DOHH2 (cell line): ENCODE measurements at regions not wholly inside any gene's neighbourhood (a gene's known extent, or its start where the extent isn't known, plus 50 kb on each side); places are given as distances from the start of the nearest gene placed in this dataset.

Source experiments
- H3F3A ChIP-seq: fragments of 200-600 bp; sonication (generic), shearing (Covaris generic); 2 replicates; pipeline ENCODE4 v1.6.0; 2016; ENCODE audit warnings: antibody characterized with exemption, mild to moderate bottlenecking; ENCODE audit not compliant: control insufficient read depth, insufficient read depth
- H3K27ac ChIP-seq: fragments of 200-600 bp; sonication (generic); 2 replicates; pipeline ENCODE4 v1.5.1; 2014; ENCODE audit warnings: low read depth, mild to moderate bottlenecking, low read length, moderate library complexity
- H3K27me3 ChIP-seq: fragments of 200-600 bp; sonication (generic); 2 replicates; pipeline ENCODE4 v1.6.1; 2014; ENCODE audit warnings: mild to moderate bottlenecking, low read length, mixed read lengths; ENCODE audit not compliant: control insufficient read depth
- H3K36me3 ChIP-seq: fragments of 200-600 bp; sonication (generic); 2 replicates; pipeline ENCODE4 v1.6.1; 2014; ENCODE audit warnings: mild to moderate bottlenecking, low read length, moderate library complexity, mixed read lengths; ENCODE audit not compliant: control insufficient read depth
- H3K4me1 ChIP-seq: fragments of 200-600 bp; sonication (generic); 2 replicates; pipeline ENCODE4 v1.6.1; 2014; ENCODE audit warnings: mild to moderate bottlenecking, low read length, mixed read lengths; ENCODE audit not compliant: control insufficient read depth
- H3K4me2 ChIP-seq: fragments of 200-600 bp; sonication (generic); 2 replicates; pipeline ENCODE4 v1.6.0; 2014; ENCODE audit warnings: mild to moderate bottlenecking, low read length, moderate library complexity
- H3K4me3 ChIP-seq: fragments of 200-600 bp; sonication (generic); 2 replicates; pipeline ENCODE4 v1.5.1; 2014; ENCODE audit warnings: mild to moderate bottlenecking, low read length, mixed read lengths
- H3K79me2 ChIP-seq: fragments of 200-600 bp; sonication (generic); 2 replicates; pipeline ENCODE4 v1.6.1; 2014; ENCODE audit warnings: mild to moderate bottlenecking, low read length, mixed read lengths; ENCODE audit not compliant: control insufficient read depth
- H3K9me2 ChIP-seq: fragments of 200-600 bp; sonication (generic); replicated peaks from 2 replicates; pipeline ENCODE4 v1.6.1; 2014; ENCODE audit warnings: mild to moderate bottlenecking, low read length, mixed read lengths; ENCODE audit not compliant: control insufficient read depth
- H3K9me3 ChIP-seq: fragments of 200-600 bp; sonication (generic); 2 replicates; pipeline ENCODE4 v1.6.1; 2014; ENCODE audit warnings: antibody characterized with exemption, low read length, mixed read lengths; ENCODE audit not compliant: control insufficient read depth, insufficient read depth
- H4K20me1 ChIP-seq: fragments of 200-600 bp; sonication (generic); 2 replicates; pipeline ENCODE4 v1.6.0; 2014; ENCODE audit warnings: low read depth, mild to moderate bottlenecking, antibody characterized with exemption, low read length, moderate library complexity; ENCODE audit not compliant: control insufficient read depth, insufficient read depth
- EZH2phosphoT487 ChIP-seq: fragments of 200-600 bp; sonication (generic); IDR thresholded peaks from 2 replicates; pipeline ENCODE4 v1.6.1; 2017; ENCODE audit warnings: borderline replicate concordance, mild to moderate bottlenecking, antibody characterized with exemption, low read length, moderate library complexity, mixed read lengths
- TF ChIP-seq, protein P1 (sequence below): fragments of 200-600 bp; sonication (generic); IDR thresholded peaks from one replicate; pipeline ENCODE4 v1.5.1; 2014; ENCODE audit warnings: antibody characterized with exemption, mild to moderate bottlenecking, low read depth, low read length; ENCODE audit not compliant: poor library complexity, severe bottlenecking

GRCh38 chr12:78439666-78440065, 424.9 kb upstream of the SYT1 start:
- Histone ChIP-seq H3K27me3 (no peaks in the 10 kb centered on the region), H3K4me2 (no peak overlapping the region), H4K20me1 (no peaks in the 10 kb centered on the region), H3F3A (no peaks in the 10 kb centered on the region), H3K4me1 (no peaks in the 10 kb centered on the region), H3K79me2 (no peaks in the 10 kb centered on the region), H3K9me3 (no peaks in the 10 kb centered on the region), H3K9me2 (no peaks in the 10 kb centered on the region), H3K4me3 (no peak overlapping the region), H3K27ac (no peak overlapping the region), H3K36me3 (no peaks in the 10 kb centered on the region)
- TF ChIP-seq, protein P1, sequence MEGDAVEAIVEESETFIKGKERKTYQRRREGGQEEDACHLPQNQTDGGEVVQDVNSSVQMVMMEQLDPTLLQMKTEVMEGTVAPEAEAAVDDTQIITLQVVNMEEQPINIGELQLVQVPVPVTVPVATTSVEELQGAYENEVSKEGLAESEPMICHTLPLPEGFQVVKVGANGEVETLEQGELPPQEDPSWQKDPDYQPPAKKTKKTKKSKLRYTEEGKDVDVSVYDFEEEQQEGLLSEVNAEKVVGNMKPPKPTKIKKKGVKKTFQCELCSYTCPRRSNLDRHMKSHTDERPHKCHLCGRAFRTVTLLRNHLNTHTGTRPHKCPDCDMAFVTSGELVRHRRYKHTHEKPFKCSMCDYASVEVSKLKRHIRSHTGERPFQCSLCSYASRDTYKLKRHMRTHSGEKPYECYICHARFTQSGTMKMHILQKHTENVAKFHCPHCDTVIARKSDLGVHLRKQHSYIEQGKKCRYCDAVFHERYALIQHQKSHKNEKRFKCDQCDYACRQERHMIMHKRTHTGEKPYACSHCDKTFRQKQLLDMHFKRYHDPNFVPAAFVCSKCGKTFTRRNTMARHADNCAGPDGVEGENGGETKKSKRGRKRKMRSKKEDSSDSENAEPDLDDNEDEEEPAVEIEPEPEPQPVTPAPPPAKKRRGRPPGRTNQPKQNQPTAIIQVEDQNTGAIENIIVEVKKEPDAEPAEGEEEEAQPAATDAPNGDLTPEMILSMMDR, result no peak
- no peak for TF ChIP-seq EZH2phosphoT487

GRCh38 chr12:78441737-78442453, 422.7 kb upstream of the SYT1 start:
- Histone ChIP-seq H3K9me2 (no peaks in the 10 kb centered on the region), H4K20me1 (no peaks in the 10 kb centered on the region), H3K27ac (no peak overlapping the region), H3K79me2 (no peaks in the 10 kb centered on the region), H3K4me1 (no peaks in the 10 kb centered on the region), H3K4me2 (no peak overlapping the region), H3K4me3 (no peak overlapping the region), H3K9me3 (no peaks in the 10 kb centered on the region), H3K36me3 (no peaks in the 10 kb centered on the region), H3K27me3 (no peaks in the 10 kb centered on the region), H3F3A (no peaks in the 10 kb centered on the region)
- TF ChIP-seq EZH2phosphoT487, result no peak
- TF ChIP-seq, protein P1, result no peak

DNA sequence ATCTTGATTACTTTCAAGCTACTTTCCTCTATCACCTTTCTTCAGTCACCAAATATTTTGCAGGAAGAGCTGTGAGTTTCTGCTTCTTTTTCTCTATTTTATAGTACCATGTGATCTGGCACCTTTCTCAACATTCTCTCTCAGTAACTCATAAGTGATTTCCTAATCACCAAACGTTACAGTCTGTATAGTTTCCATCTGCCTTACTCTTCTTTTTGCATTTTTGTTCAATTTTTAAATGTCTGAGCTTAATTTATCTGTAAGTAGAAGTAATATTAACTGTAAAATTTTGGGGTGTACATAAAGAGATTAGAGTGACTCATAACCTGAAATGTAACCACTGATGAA, 422.1 kb upstream of the SYT1 start:
- no peak overlapping the region for H3K4me3 ChIP-seq
- no peaks in the 10 kb centered on the region for H3K79me2 ChIP-seq
- no peaks in the 10 kb centered on the region for H3F3A ChIP-seq
- TF ChIP-seq, protein P1, result no peak
- no peak for TF ChIP-seq EZH2phosphoT487
- no peak overlapping the region for H3K4me2 ChIP-seq
- no peaks in the 10 kb centered on the region for H3K4me1 ChIP-seq
- H3K27me3 ChIP-seq, result no peaks in the 10 kb centered on the region
- no peaks in the 10 kb centered on the region for H4K20me1 ChIP-seq
- H3K27ac ChIP-seq, result no peak overlapping the region
- H3K9me3 ChIP-seq, result no peaks in the 10 kb centered on the region
- no peaks in the 10 kb centered on the region for H3K9me2 ChIP-seq
- H3K36me3 ChIP-seq, result no peaks in the 10 kb centered on the region
